Bronchial epithelial cell (primary cell): ENCODE measurements at regions not wholly inside any gene's neighbourhood (a gene's known extent, or its start where the extent isn't known, plus 50 kb on each side); places are given as distances from the start of the nearest gene placed in this dataset.

Source experiments
- DNase-seq: peaks from one replicate; pipeline ENCODE4 v3.0.0-alpha.2; 2010; ENCODE audit warnings: low read depth
- FAIRE-seq: peaks from 2 replicates; lab custom pipeline; 2011; peaks lifted over from hg19 to GRCh38; lab: Jason Lieb, UNC
- H3K27me3 ChIP-seq: 2 replicates; pipeline ENCODE4 v1.5.1; 2011; ENCODE audit warnings: low read length; ENCODE audit not compliant: control insufficient read depth, insufficient read depth
- H3K36me3 ChIP-seq: 2 replicates; pipeline ENCODE4 v1.5.1; 2011; ENCODE audit warnings: low read length; ENCODE audit not compliant: control insufficient read depth, insufficient read depth
- H3K4me3 ChIP-seq: 2 replicates; pipeline ENCODE4 v1.5.1; 2011; ENCODE audit warnings: mild to moderate bottlenecking, low read depth, low read length, control low read depth
- CTCF ChIP-seq: IDR thresholded peaks from 2 replicates; pipeline ENCODE4 v1.5.1; 2011; ENCODE audit warnings: mild to moderate bottlenecking, moderate library complexity, low read length, control low read depth, inconsistent platforms; ENCODE audit not compliant: insufficient read depth, severe bottlenecking

GRCh38 chr11:23155503-23155902 lies 295.2 kb upstream of the CCDC179 start:
- H3K4me3 ChIP-seq: no peak overlapping the region
- no peaks in the 10 kb centered on the region for H3K27me3 ChIP-seq
- H3K36me3 ChIP-seq: no peaks in the 10 kb centered on the region
- FAIRE-seq (no peak), DNase-seq (no peak)
- no peak for TF ChIP-seq CTCF

- H3K27me3 ChIP-seq: no peaks in the 10 kb centered on the region
Observed at GRCh38 chr11:23164022-23164421, 303.7 kb upstream of the CCDC179 start.

GRCh38 chr11:23166376-23166775 lies 306.1 kb upstream of the CCDC179 start:
- no peak overlapping the region for H3K4me3 ChIP-seq
- no peaks in the 10 kb centered on the region for H3K27me3 ChIP-seq
- FAIRE-seq (no peak), DNase-seq (no peak)
- H3K36me3 ChIP-seq: no peaks in the 10 kb centered on the region
- TF ChIP-seq CTCF: no peak

More at GRCh38 chr11:23164022-23164421, 303.7 kb upstream of the CCDC179 start:
- FAIRE-seq (no peak), DNase-seq (no peak)
- no peak for TF ChIP-seq CTCF
- Histone ChIP-seq H3K36me3 (no peaks in the 10 kb centered on the region), H3K4me3 (no peak overlapping the region)

GRCh38 chr11:23179609-23180008 lies 319.3 kb upstream of the CCDC179 start:
- DNase-seq (no peak), FAIRE-seq (no peak)
- no peak for TF ChIP-seq CTCF
- Histone ChIP-seq H3K27me3 (no peaks in the 10 kb centered on the region), H3K36me3 (no peaks in the 10 kb centered on the region), H3K4me3 (no peak overlapping the region)

- FAIRE-seq: no peak
Observed at GRCh38 chr11:23181022-23181807, 320.9 kb upstream of the CCDC179 start.

More at GRCh38 chr11:23181022-23181807, 320.9 kb upstream of the CCDC179 start:
- Histone ChIP-seq H3K27me3 (no peaks in the 10 kb centered on the region), H3K36me3 (no peaks in the 10 kb centered on the region), H3K4me3 (no peak overlapping the region)
- no peak for DNase-seq
- TF ChIP-seq CTCF: no peak
